Osteocyte (in vitro differentiated cells): ENCODE measurements at regions not wholly inside any gene's neighbourhood (a gene's known extent, or its start where the extent isn't known, plus 50 kb on each side); places are given as distances from the start of the nearest gene placed in this dataset.

Experiments used
- DNase-seq: peaks from one replicate; pipeline ENCODE4 v3.0.0; 2021; ENCODE audit warnings: mixed read lengths; ENCODE audit not compliant: unreplicated experiment; ENCODE audit errors: extremely low spot score
- H3K27ac Mint-ChIP-seq: one replicate; pipeline ENCODE4 v1.8.0; 2021; ENCODE audit warnings: mild to moderate bottlenecking, mixed read lengths; ENCODE audit not compliant: unreplicated experiment
- H3K27me3 Mint-ChIP-seq: one replicate; pipeline ENCODE4 v1.8.0; 2021; ENCODE audit warnings: mixed read lengths; ENCODE audit not compliant: unreplicated experiment
- H3K36me3 Mint-ChIP-seq: one replicate; pipeline ENCODE4 v1.8.0; 2021; ENCODE audit warnings: mixed read lengths; ENCODE audit not compliant: unreplicated experiment
- H3K4me1 Mint-ChIP-seq: one replicate; pipeline ENCODE4 v1.8.0; 2021; ENCODE audit warnings: mixed read lengths; ENCODE audit not compliant: unreplicated experiment
- H3K4me3 Mint-ChIP-seq: one replicate; pipeline ENCODE4 v1.8.0; 2021; ENCODE audit warnings: mild to moderate bottlenecking, moderate library complexity, mixed read lengths; ENCODE audit not compliant: unreplicated experiment
- H3K9me3 Mint-ChIP-seq: one replicate; pipeline ENCODE4 v1.8.0; 2021; ENCODE audit warnings: mixed read lengths; ENCODE audit not compliant: unreplicated experiment
- TF ChIP-seq, protein P1 (sequence below): fragments of 200-600 bp; sonication (generic); IDR thresholded peaks from 2 replicates; pipeline ENCODE4 v1.5.0; 2021; ENCODE audit warnings: antibody characterized with exemption, mild to moderate bottlenecking, moderate library complexity

GRCh38 chr3:107315141-107315540 lies 62.1 kb upstream of the CCDC54 start:
- DNase-seq = no peak
- TF ChIP-seq, protein P1, sequence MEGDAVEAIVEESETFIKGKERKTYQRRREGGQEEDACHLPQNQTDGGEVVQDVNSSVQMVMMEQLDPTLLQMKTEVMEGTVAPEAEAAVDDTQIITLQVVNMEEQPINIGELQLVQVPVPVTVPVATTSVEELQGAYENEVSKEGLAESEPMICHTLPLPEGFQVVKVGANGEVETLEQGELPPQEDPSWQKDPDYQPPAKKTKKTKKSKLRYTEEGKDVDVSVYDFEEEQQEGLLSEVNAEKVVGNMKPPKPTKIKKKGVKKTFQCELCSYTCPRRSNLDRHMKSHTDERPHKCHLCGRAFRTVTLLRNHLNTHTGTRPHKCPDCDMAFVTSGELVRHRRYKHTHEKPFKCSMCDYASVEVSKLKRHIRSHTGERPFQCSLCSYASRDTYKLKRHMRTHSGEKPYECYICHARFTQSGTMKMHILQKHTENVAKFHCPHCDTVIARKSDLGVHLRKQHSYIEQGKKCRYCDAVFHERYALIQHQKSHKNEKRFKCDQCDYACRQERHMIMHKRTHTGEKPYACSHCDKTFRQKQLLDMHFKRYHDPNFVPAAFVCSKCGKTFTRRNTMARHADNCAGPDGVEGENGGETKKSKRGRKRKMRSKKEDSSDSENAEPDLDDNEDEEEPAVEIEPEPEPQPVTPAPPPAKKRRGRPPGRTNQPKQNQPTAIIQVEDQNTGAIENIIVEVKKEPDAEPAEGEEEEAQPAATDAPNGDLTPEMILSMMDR = no peak
- Mint-ChIP-seq H3K4me1 (peaks cover 7% of the 10 kb centered on the region), H3K9me3 (peaks cover 9% of the 10 kb centered on the region), H3K27ac (no peak overlapping the region), H3K4me3 (no peak overlapping the region), H3K27me3 (peaks cover 10% of the 10 kb centered on the region), H3K36me3 (no peaks in the 10 kb centered on the region)

DNA sequence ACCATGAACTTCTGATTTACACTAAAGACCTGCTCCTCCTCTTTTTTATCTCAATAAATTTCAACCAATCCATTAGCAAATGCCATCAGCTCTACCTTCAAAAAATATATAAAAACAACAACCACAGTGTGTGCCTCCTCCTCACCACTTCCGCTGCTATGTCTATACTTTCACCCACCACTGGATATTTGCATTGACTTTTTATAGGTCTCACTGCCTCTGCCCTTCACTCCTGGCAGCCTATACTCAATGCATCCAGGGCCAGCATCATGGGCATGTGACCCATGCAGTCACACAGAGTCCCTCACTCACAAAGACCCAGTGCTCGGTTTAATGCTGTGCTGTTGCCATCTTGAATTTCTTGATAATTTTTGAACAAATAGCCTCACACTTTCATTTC lies 53.5 kb upstream of the CCDC54 start:
- TF ChIP-seq, protein P1 = no peak
- no peaks in the 10 kb centered on the region for H3K4me1 Mint-ChIP-seq
- H3K27ac Mint-ChIP-seq = no peak overlapping the region
- no peaks in the 10 kb centered on the region for H3K27me3 Mint-ChIP-seq
- DNase-seq = no peak
- no peaks in the 10 kb centered on the region for H3K36me3 Mint-ChIP-seq
- H3K9me3 Mint-ChIP-seq = no peaks in the 10 kb centered on the region
- no peak overlapping the region for H3K4me3 Mint-ChIP-seq

DNA sequence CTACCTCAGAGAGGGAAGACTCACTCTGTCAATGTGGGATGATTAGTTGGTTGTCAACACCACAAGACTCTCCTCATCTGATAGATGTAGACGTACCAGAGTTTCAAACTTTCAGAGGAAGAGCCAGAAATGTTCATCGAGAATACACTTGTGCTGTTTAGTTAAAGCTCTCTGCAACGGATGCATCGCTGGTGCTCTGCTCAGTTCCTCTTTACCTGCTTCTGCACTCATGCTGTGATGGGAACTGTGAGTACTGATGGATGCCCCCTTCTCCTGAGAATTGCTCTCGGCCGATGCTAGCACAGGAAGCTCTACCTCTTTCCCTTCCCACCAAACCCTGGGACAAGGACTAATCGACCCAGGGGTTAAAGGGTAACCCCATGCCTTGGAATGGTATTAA lies 51.8 kb upstream of the CCDC54 start:
- no peaks in the 10 kb centered on the region for H3K36me3 Mint-ChIP-seq
- H3K27me3 Mint-ChIP-seq = no peaks in the 10 kb centered on the region
- no peaks in the 10 kb centered on the region for H3K4me1 Mint-ChIP-seq
- no peak overlapping the region for H3K4me3 Mint-ChIP-seq
- no peaks in the 10 kb centered on the region for H3K9me3 Mint-ChIP-seq
- no peak for DNase-seq
- no peak overlapping the region for H3K27ac Mint-ChIP-seq
- TF ChIP-seq, protein P1 = no peak
